SH-SY5Y (cell line): ENCODE measurements at regions not wholly inside any gene's neighbourhood (a gene's known extent, or its start where the extent isn't known, plus 50 kb on each side); places are given as distances from the start of the nearest gene placed in this dataset.

Source experiments
- GATA2 ChIP-seq: IDR thresholded peaks from 2 replicates; pipeline ENCODE4 v1.6.1; 2011; ENCODE audit warnings: mild to moderate bottlenecking, low read depth, low read length
- GATA3 ChIP-seq: IDR thresholded peaks from 2 replicates; pipeline ENCODE4 v1.6.1; 2011; ENCODE audit warnings: low read depth, mild to moderate bottlenecking, low read length, moderate library complexity

- no peak for TF ChIP-seq GATA3
- no peak for TF ChIP-seq GATA2
Measured at GRCh38 chr6:12473494-12473893, 183.3 kb downstream of the EDN1 start.
